NT2/D1 (cell line): ENCODE measurements at regions not wholly inside any gene's neighbourhood (a gene's known extent, or its start where the extent isn't known, plus 50 kb on each side); places are given as distances from the start of the nearest gene placed in this dataset.

Source experiments
- YY1 ChIP-seq: IDR thresholded peaks from 2 replicates; pipeline ENCODE4 v1.6.1; 2011; ENCODE audit not compliant: insufficient read length, insufficient read depth
- ZNF274 ChIP-seq: IDR thresholded peaks from 2 replicates; pipeline ENCODE4 v1.6.1; 2011; ENCODE audit warnings: mild to moderate bottlenecking, low read depth, low read length

DNA sequence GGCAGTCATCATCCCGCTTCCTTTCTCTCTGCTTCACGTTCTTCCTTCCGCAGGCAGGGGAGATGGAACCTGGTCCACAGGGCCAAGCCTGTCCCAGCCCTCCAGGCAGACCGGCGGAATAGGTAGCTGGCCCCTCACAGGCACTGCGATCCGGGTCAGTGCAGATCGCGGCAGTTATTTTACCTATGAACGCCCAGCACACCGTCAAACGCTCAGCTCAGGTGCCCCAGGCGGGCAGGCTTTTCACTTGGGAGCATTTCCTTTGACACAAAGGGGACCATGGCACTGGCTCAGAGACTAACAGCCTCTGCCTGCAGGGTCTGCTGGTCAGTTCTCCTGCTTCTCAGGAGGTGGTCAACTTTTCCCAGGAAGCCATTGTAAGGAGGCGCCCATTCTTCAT is 97.0 kb upstream of the ZNF98 start:
- TF ChIP-seq ZNF274 (no peak), YY1 (no peak)
